Muscle of arm (tissue), 1 donor: ENCODE measurements at regions not wholly inside any gene's neighbourhood (a gene's known extent, or its start where the extent isn't known, plus 50 kb on each side); places are given as distances from the start of the nearest gene placed in this dataset.

Experiments
- DNase-seq: peaks from one replicate; pipeline ENCODE4 v3.0.0-alpha.2; 2013

DNA sequence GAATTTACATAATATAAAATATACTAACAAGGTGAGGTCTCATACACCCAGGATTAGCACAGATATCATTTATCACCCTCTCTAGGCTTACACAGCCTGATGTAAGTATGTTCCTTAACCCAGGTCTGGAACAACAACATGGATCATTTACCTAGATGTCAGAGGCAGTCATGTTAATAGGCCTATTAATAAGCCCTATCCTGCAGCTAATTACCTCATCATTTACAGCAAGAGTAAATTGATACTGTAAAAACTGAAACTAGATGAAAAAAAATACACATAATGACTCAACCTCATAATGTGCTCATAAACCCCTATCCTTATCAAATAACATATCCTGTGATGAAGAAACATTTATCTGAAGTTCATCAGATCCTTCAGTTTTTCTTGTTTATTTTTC is 334.3 kb upstream of the MANEA start:
- no peak for DNase-seq

DNA sequence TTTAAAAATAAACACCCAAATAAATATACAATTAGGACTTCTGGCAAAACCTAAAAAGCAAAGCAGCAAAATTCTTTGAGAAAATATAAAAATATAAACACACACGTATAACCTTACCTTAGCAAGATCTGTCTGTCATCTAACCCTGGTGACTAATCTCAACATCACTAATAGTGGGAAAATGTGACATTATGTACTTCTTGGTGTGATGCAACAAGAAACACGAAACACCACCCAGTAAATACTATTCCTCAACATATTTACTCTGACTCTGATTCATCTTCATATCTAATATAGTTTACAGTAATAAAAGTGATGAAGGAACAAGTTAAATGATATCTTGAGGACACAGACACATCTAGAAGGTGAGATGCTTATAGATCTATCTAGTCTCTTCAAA is 332.6 kb upstream of the MANEA start:
- DNase-seq = no peak

DNA sequence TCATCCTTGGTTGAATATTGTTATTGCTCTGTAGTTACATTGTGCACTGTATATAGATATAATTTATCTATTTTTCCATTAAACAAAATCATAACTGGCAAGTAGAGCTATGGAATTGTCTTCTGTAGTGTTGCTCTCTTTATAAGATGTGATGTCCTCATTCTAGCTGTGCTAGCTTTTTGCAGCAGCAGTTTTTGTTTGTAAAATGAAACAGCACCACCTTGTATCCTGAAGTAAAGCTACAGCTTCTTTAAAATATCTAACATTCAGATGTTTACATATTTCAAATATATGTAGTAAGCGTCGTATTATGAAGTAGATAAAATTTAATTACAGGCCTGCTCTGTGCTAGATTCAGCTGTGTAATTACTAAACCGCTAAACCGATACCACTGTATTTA is 328.8 kb upstream of the MANEA start:
- DNase-seq = no peak

GRCh38 chr6:95249175-95249574 is 328.2 kb upstream of the MANEA start:
- DNase-seq = no peak

DNA sequence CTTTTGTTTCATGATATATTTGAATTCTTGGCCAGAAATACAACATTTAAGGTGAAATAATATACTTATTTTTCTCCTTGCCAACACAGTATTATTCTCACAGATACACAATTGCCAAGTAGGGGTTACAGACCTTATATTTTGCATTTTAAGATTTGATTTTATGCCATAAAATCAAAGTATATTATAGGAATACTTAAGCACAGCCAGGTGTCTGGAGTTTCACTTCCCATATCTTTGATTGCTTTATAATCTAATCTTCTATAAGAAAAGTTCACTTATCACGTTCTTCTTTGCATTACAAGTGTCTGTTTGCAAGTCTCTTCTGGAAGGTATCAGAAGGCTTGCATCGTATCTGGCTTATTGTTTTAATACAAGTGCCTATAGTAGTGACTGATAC is 327.7 kb upstream of the MANEA start:
- no peak for DNase-seq

- DNase-seq = no peak
Measured at GRCh38 chr6:95263840-95264239, 313.5 kb upstream of the MANEA start.

GRCh38 chr6:95266537-95267258 is 310.6 kb upstream of the MANEA start:
- DNase-seq = no peak

DNA sequence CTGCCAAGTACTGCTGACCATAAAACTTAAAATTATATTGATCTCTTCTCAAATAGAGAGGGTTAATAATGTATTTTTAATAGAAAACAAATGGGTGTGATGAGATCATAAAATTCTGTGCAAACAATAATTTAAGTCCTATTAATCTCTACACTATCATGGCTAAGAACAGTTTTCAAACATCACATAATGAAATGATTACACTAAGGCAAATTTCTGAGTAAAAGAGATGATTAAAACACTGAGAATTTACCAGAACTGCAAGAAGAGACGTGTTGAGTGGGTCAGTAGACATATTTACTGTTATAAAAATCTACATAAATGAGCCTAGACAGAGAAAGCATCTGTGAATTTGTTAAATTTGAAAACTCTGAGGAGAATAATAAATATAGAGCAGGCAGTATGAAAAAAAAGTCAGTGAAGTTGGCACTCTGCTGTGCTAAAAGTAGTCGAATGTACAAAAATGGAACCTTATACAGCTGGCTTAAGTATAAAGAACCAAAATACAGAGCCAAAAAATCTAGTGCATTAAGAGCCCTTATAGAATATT is 302.6 kb upstream of the MANEA start:
- no peak for DNase-seq

DNA sequence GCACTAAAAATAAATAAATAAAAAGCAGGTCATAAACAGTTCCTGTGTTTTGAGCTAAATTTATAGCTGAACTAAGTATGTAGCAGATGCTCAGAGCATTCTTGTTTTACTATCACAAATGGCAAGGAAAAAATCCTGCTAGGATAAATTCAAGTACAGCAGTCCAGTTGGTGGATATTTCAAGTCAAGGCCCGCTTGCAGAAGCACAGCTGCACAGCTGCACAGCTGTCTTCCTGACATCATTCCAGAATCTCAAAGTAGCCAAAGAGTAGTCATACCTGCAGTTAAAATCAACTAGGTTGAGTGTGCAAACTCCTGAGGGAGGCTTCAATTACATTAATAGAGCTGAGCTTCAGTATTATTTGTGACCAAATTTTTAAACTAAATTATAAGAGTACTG is 297.7 kb upstream of the MANEA start:
- DNase-seq = peak; percentile 44

- peak; percentile 35 for DNase-seq
Measured at GRCh38 chr6:95280686-95281273, 296.6 kb upstream of the MANEA start.

DNA sequence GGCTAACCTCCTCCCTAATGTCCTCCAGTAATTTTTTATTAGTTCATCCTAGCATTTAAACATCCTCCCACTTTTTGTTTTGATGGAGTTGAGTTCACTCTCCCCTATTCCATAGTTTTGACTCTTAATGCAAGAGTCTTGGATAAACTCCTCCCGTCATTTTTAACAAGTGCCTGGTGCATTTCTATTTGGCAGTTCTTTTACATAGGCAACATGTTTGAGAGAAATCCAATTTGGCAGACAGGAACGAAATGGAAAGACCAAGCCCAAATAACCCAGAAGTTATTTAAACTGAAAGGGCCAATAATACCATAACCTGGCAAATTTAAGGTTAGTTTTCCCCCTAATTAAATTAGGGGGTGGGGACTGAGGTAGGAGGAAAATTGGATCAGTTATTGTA is 291.5 kb upstream of the MANEA start:
- no peak for DNase-seq

DNA sequence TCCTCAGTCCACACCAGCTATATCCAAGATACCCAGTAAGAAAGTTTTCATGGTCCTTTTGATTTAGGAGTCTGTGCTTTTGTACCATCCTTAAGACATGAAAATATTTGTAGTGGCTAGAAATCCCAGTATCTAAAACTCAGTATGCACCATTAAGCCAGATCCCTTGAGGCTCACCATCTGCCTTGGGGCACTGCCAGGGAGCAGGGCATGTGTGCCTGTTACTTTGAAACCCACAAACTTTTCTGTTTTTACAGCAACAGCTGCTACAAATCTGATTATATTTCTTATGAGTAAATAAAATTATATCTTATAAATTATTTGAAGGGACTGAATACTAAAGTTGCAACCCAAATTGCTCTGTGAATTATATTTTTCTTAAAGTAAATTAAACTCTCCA is 290.5 kb upstream of the MANEA start:
- DNase-seq = no peak

DNA sequence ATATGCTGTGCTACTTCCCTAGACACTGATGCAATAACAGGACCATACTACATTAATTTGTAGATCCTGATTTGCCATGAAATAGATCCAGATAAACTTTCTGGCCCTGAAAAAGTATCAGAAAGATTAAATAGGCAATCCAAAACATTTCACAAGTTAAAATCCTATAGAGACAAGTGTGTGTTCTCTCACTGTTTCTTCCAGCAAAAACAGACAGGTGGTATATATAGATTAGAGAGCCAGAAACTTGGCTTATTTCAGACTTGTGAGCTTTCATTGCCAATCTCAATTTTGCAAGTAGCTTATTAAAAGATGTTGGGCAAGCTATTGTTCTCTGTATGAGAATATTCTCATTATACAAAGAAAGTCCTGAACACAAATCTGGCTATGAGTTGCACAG is 289.1 kb upstream of the MANEA start:
- DNase-seq = no peak

GRCh38 chr6:95292011-95292410 is 285.3 kb upstream of the MANEA start:
- no peak for DNase-seq

GRCh38 chr6:95293257-95293656 is 284.1 kb upstream of the MANEA start:
- DNase-seq = no peak

GRCh38 chr6:95294043-95294442 is 283.3 kb upstream of the MANEA start:
- DNase-seq = no peak

- no peak for DNase-seq
Measured at GRCh38 chr6:95309545-95309944, 267.8 kb upstream of the MANEA start.

DNA sequence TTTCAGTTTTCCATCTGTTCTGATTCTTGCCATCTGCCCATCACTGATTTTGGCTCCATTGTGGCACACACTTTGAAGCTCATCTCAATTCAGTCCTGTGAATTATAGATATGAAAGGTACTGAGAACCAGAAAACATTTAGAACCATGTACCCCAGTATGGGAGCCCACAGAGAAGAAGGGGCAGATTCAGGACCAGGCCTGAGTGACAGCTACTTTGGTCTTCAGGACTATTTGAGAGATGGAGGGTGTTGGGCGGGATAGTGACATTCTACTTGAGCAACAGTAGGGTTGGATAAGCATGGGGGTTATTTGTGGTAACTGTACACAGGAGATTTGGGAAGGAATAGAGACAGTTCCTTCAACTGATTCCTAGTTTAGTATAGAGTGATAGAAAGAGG is 259.2 kb upstream of the MANEA start:
- no peak for DNase-seq

GRCh38 chr6:95321126-95321525 is 256.2 kb upstream of the MANEA start:
- peak; percentile 8 for DNase-seq

- no peak for DNase-seq
Measured at GRCh38 chr6:95325916-95326315, 251.4 kb upstream of the MANEA start.

GRCh38 chr6:95328231-95328630 is 249.1 kb upstream of the MANEA start:
- DNase-seq = no peak

GRCh38 chr6:95352064-95352795 is 225.1 kb upstream of the MANEA start:
- DNase-seq = peak; percentile 1

- no peak for DNase-seq
Measured at GRCh38 chr6:95354551-95354950, 222.8 kb upstream of the MANEA start.
